Stimulated activated CD8-positive, alpha-beta memory T cell treated with anti-CD3 and anti-CD28 coated beads, Interleukin-12 subunit alpha, Interleukin-12 subunit beta, amount 100 ng/mL, for 4 hours (primary cell): ENCODE measurements at regions not wholly inside any gene's neighbourhood (a gene's known extent, or its start where the extent isn't known, plus 50 kb on each side); places are given as distances from the start of the nearest gene placed in this dataset.

Source experiments
- DNase-seq: peaks from one replicate; pipeline ENCODE4 v3.0.0-alpha.2; 2020; ENCODE audit warnings: low read depth

- no peak for DNase-seq
Measured at GRCh38 chr1:25055961-25056360, 125.9 kb upstream of the RUNX3 start.

- no peak for DNase-seq
Measured at GRCh38 chr1:25055324-25055780, 125.3 kb upstream of the RUNX3 start.

GRCh38 chr1:25054526-25055323 is 124.6 kb upstream of the RUNX3 start:
- DNase-seq: no peak

- no peak for DNase-seq
Measured at GRCh38 chr1:25053576-25054250, 123.6 kb upstream of the RUNX3 start.

- DNase-seq: no peak
Measured at GRCh38 chr1:25051906-25052305, 121.8 kb upstream of the RUNX3 start.

GRCh38 chr1:25051504-25051903 is 121.4 kb upstream of the RUNX3 start:
- DNase-seq: no peak

GRCh38 chr1:25050165-25050564 is 120.1 kb upstream of the RUNX3 start:
- no peak for DNase-seq

- DNase-seq: no peak
Measured at GRCh38 chr1:25049190-25049589, 119.1 kb upstream of the RUNX3 start.

- no peak for DNase-seq
Measured at GRCh38 chr1:25048728-25049127, 118.7 kb upstream of the RUNX3 start.

GRCh38 chr1:25047506-25048240 is 117.6 kb upstream of the RUNX3 start:
- DNase-seq: no peak

- DNase-seq: no peak
Measured at GRCh38 chr1:25046194-25046532, 116.1 kb upstream of the RUNX3 start.

GRCh38 chr1:25045480-25046193 is 115.6 kb upstream of the RUNX3 start:
- no peak for DNase-seq

GRCh38 chr1:25043228-25043580 is 113.1 kb upstream of the RUNX3 start:
- DNase-seq: no peak

- DNase-seq: no peak
Measured at GRCh38 chr1:25042331-25043227, 112.5 kb upstream of the RUNX3 start.

GRCh38 chr1:25041916-25042315 is 111.8 kb upstream of the RUNX3 start:
- no peak for DNase-seq

- no peak for DNase-seq
Measured at GRCh38 chr1:25040122-25040685, 110.1 kb upstream of the RUNX3 start.

GRCh38 chr1:25039229-25039628 is 109.2 kb upstream of the RUNX3 start:
- no peak for DNase-seq

GRCh38 chr1:25038699-25039098 is 108.6 kb upstream of the RUNX3 start:
- no peak for DNase-seq

- DNase-seq: no peak
Measured at GRCh38 chr1:25037174-25038074, 107.3 kb upstream of the RUNX3 start.

- DNase-seq: no peak
Measured at GRCh38 chr1:25036117-25036546, 106.1 kb upstream of the RUNX3 start.
